ENCODE measurements at regions not wholly inside any gene's neighbourhood (a gene's known extent, or its start where the extent isn't known, plus 50 kb on each side); places are given as distances from the start of the nearest gene placed in this dataset.

GRCh38 chr4:148778980-148779675 lies 336.9 kb upstream of the NR3C2 start:
- POLR2A ChIA-PET, result no interaction called here
- no peak overlapping the region for H3K4me3 ChIP-seq (ENCODE audit: low read depth, low read length)
- TF ChIP-seq CTCF (IDR thresholded peaks at IDR 0.05; ENCODE audit: insufficient read depth, low read length, missing control alignments), result no peak
- CTCF ChIA-PET, result no interaction called here
- no peak for DNase-seq (ENCODE audit: low read depth, low spot score)

- H3K4me3 ChIP-seq (ENCODE audit: low read depth, low read length), result no peak overlapping the region
- ChIA-PET POLR2A (no interaction called here), CTCF (no interaction called here)
- TF ChIP-seq CTCF (IDR thresholded peaks at IDR 0.05; ENCODE audit: insufficient read depth, low read length, missing control alignments), result no peak
- DNase-seq (ENCODE audit: low read depth, low spot score), result no peak
Measured at GRCh38 chr4:148776941-148777340, 334.7 kb upstream of the NR3C2 start.

- POLR2A ChIA-PET, result no interaction called here
- CTCF ChIA-PET, result no interaction called here
- no peak for TF ChIP-seq CTCF (IDR thresholded peaks at IDR 0.05; ENCODE audit: insufficient read depth, low read length, missing control alignments)
- no peak overlapping the region for H3K4me3 ChIP-seq (ENCODE audit: low read depth, low read length)
- DNase-seq (ENCODE audit: low read depth, low spot score), result no peak
Measured at GRCh38 chr4:148774134-148774533, 331.9 kb upstream of the NR3C2 start.

- no peak for TF ChIP-seq CTCF (IDR thresholded peaks at IDR 0.05; ENCODE audit: insufficient read depth, low read length, missing control alignments)
- DNase-seq (ENCODE audit: low read depth, low spot score), result no peak
- H3K4me3 ChIP-seq (ENCODE audit: low read depth, low read length), result no peak overlapping the region
- POLR2A ChIA-PET, result no interaction called here
- CTCF ChIA-PET, result no interaction called here
Measured at GRCh38 chr4:148773313-148773712, 331.1 kb upstream of the NR3C2 start.

- no peak for DNase-seq (ENCODE audit: low read depth, low spot score)
- H3K4me3 ChIP-seq (ENCODE audit: low read depth, low read length), result no peak overlapping the region
- ChIA-PET CTCF (no interaction called here), POLR2A (no interaction called here)
- TF ChIP-seq CTCF (IDR thresholded peaks at IDR 0.05; ENCODE audit: insufficient read depth, low read length, missing control alignments), result no peak
Measured at GRCh38 chr4:148770848-148771247, 328.6 kb upstream of the NR3C2 start.

GRCh38 chr4:148770377-148770776 lies 328.2 kb upstream of the NR3C2 start:
- CTCF ChIA-PET, result no interaction called here
- H3K4me3 ChIP-seq (ENCODE audit: low read depth, low read length), result no peak overlapping the region
- TF ChIP-seq CTCF (IDR thresholded peaks at IDR 0.05; ENCODE audit: insufficient read depth, low read length, missing control alignments), result no peak
- no peak for DNase-seq (ENCODE audit: low read depth, low spot score)
- POLR2A ChIA-PET, result no interaction called here
